Astrocyte (in vitro differentiated cells and primary cell): ENCODE measurements at regions not wholly inside any gene's neighbourhood (a gene's known extent, or its start where the extent isn't known, plus 50 kb on each side); places are given as distances from the start of the nearest gene placed in this dataset.

Source experiments
- DNase-seq: peaks from one replicate; pipeline ENCODE4 v3.0.0-alpha.2; 2010; ENCODE audit warnings: low read depth
- FAIRE-seq: peaks from 2 replicates; lab custom pipeline; 2011; peaks lifted over from hg19 to GRCh38; lab: Jason Lieb, UNC
- H2AFZ ChIP-seq: 2 replicates; pipeline ENCODE4 v1.6.0; 2012; ENCODE audit warnings: low read depth, low read length, inconsistent platforms
- H3K27ac ChIP-seq: 2 replicates; pipeline ENCODE4 v1.5.1; 2011; ENCODE audit warnings: low read depth, low read length, inconsistent platforms
- H3K27me3 ChIP-seq: 2 replicates; pipeline ENCODE4 v1.6.0; 2011; ENCODE audit warnings: low read length, inconsistent platforms; ENCODE audit not compliant: insufficient read depth
- H3K36me3 ChIP-seq: 2 replicates; pipeline ENCODE4 v1.5.1; 2011; ENCODE audit warnings: low read length, inconsistent platforms; ENCODE audit not compliant: insufficient read depth
- H3K4me1 ChIP-seq: 2 replicates; pipeline ENCODE4 v1.5.1; 2011; ENCODE audit warnings: low read length, inconsistent platforms; ENCODE audit not compliant: insufficient read depth
- H3K4me2 ChIP-seq: 2 replicates; pipeline ENCODE4 v1.6.0; 2012; ENCODE audit warnings: low read length, inconsistent platforms
- H3K4me3 ChIP-seq: 2 replicates; pipeline ENCODE4 v1.5.1; 2011; ENCODE audit warnings: low read depth, mild to moderate bottlenecking, low read length, inconsistent platforms; ENCODE audit not compliant: insufficient read depth
- H3K79me2 ChIP-seq: 2 replicates; pipeline ENCODE4 v1.6.0; 2012; ENCODE audit warnings: mild to moderate bottlenecking, low read length, inconsistent platforms; ENCODE audit not compliant: insufficient read depth
- H3K9ac ChIP-seq: 2 replicates; pipeline ENCODE4 v1.6.0; 2012; ENCODE audit warnings: mild to moderate bottlenecking, low read length, inconsistent platforms
- H3K9me3 ChIP-seq: 2 replicates; pipeline ENCODE4 v1.5.1; 2012; ENCODE audit warnings: low read depth, mild to moderate bottlenecking, low read length, inconsistent platforms; ENCODE audit not compliant: insufficient read depth
- H4K20me1 ChIP-seq: 2 replicates; pipeline ENCODE4 v1.6.0; 2012; ENCODE audit warnings: low read length, inconsistent platforms; ENCODE audit not compliant: insufficient read depth
- H3K27ac Mint-ChIP-seq: one replicate; pipeline ENCODE4 v1.8.0; 2021; ENCODE audit warnings: mild to moderate bottlenecking, mixed read lengths; ENCODE audit not compliant: unreplicated experiment
- H3K27me3 Mint-ChIP-seq: one replicate; pipeline ENCODE4 v1.8.0; 2021; ENCODE audit warnings: low read depth, mixed read lengths; ENCODE audit not compliant: unreplicated experiment
- H3K36me3 Mint-ChIP-seq: one replicate; pipeline ENCODE4 v1.8.0; 2021; ENCODE audit warnings: low read depth, mixed read lengths; ENCODE audit not compliant: unreplicated experiment
- H3K4me1 Mint-ChIP-seq: one replicate; pipeline ENCODE4 v1.8.0; 2021; ENCODE audit warnings: low read depth, mixed read lengths; ENCODE audit not compliant: unreplicated experiment
- H3K4me3 Mint-ChIP-seq: one replicate; pipeline ENCODE4 v1.8.0; 2021; ENCODE audit warnings: mild to moderate bottlenecking, moderate library complexity, mixed read lengths; ENCODE audit not compliant: unreplicated experiment
- H3K9me3 Mint-ChIP-seq: one replicate; pipeline ENCODE4 v1.8.0; 2021; ENCODE audit warnings: mild to moderate bottlenecking, mixed read lengths; ENCODE audit not compliant: unreplicated experiment
- CTCF ChIP-seq: IDR thresholded peaks from 2 replicates; pipeline ENCODE4 v1.5.1; 2011; ENCODE audit warnings: low read depth, mild to moderate bottlenecking, inconsistent platforms, low read length, moderate library complexity; ENCODE audit not compliant: insufficient read depth
- EZH2 ChIP-seq: IDR thresholded peaks from 2 replicates; pipeline ENCODE4 v1.6.1; 2012; ENCODE audit warnings: mild to moderate bottlenecking, low read length, inconsistent platforms; ENCODE audit not compliant: insufficient read depth

GRCh38 chr5:54861212-54861894 lies 124.0 kb downstream of the ESM1 start:
- Histone ChIP-seq H3K4me2 (peak overlapping the region; percentile 70), H3K36me3 (no peaks in the 10 kb centered on the region), H3K4me1 (peaks cover 17% of the 10 kb centered on the region), H3K9me3 (peaks cover 24% of the 10 kb centered on the region), H3K9ac (peak overlapping the region; percentile 30), H3K27me3 (no peaks in the 10 kb centered on the region), H3K27ac (peak overlapping the region; percentile 65), H2AFZ (no peak overlapping the region), H3K4me3 (peak overlapping the region; percentile 11), H4K20me1 (no peaks in the 10 kb centered on the region), H3K79me2 (no peaks in the 10 kb centered on the region)
- Mint-ChIP-seq H3K9me3 (peaks cover 23% of the 10 kb centered on the region), H3K4me1 (peaks cover 14% of the 10 kb centered on the region), H3K4me3 (no peak overlapping the region), H3K36me3 (peaks cover 5% of the 10 kb centered on the region), H3K27me3 (peaks cover 4% of the 10 kb centered on the region), H3K27ac (no peak overlapping the region)
- TF ChIP-seq EZH2 (no peak), CTCF (no peak)
- DNase-seq (peak; percentile 80), FAIRE-seq (no peak)

- Mint-ChIP-seq H3K9me3 (peaks cover 27% of the 10 kb centered on the region), H3K27ac (no peak overlapping the region), H3K36me3 (peaks cover 5% of the 10 kb centered on the region), H3K4me3 (no peak overlapping the region), H3K4me1 (peaks cover 14% of the 10 kb centered on the region), H3K27me3 (peaks cover 4% of the 10 kb centered on the region)
- no peaks in the 10 kb centered on the region for H3K27me3 ChIP-seq
- FAIRE-seq (peak; percentile 78), DNase-seq (no peak)
- H3K27ac ChIP-seq: no peak overlapping the region
- no peak overlapping the region for H2AFZ ChIP-seq
- H3K9me3 ChIP-seq: peaks cover 27% of the 10 kb centered on the region
- no peaks in the 10 kb centered on the region for H4K20me1 ChIP-seq
- H3K79me2 ChIP-seq: no peaks in the 10 kb centered on the region
- no peak overlapping the region for H3K4me2 ChIP-seq
- no peaks in the 10 kb centered on the region for H3K36me3 ChIP-seq
- H3K4me3 ChIP-seq: no peak overlapping the region
- no peak overlapping the region for H3K9ac ChIP-seq
- no peak for TF ChIP-seq CTCF
- no peak for TF ChIP-seq EZH2
- peaks cover 17% of the 10 kb centered on the region for H3K4me1 ChIP-seq
These were observed 125.1 kb downstream of the ESM1 start for GRCh38 chr5:54860321-54860720.

- TF ChIP-seq CTCF: no peak
- TF ChIP-seq EZH2: no peak
- Mint-ChIP-seq H3K4me3 (no peak overlapping the region), H3K27me3 (peaks cover 4% of the 10 kb centered on the region), H3K4me1 (peaks cover 14% of the 10 kb centered on the region), H3K27ac (no peak overlapping the region), H3K9me3 (peaks cover 27% of the 10 kb centered on the region), H3K36me3 (peaks cover 5% of the 10 kb centered on the region)
- H3K27me3 ChIP-seq: no peaks in the 10 kb centered on the region
- no peak overlapping the region for H3K4me3 ChIP-seq
- DNase-seq (no peak), FAIRE-seq (no peak)
- H3K36me3 ChIP-seq: no peaks in the 10 kb centered on the region
- H3K9ac ChIP-seq: no peak overlapping the region
- H2AFZ ChIP-seq: no peak overlapping the region
- no peaks in the 10 kb centered on the region for H3K79me2 ChIP-seq
- H3K9me3 ChIP-seq: peaks cover 27% of the 10 kb centered on the region
- H4K20me1 ChIP-seq: no peaks in the 10 kb centered on the region
- peaks cover 17% of the 10 kb centered on the region for H3K4me1 ChIP-seq
- no peak overlapping the region for H3K27ac ChIP-seq
- H3K4me2 ChIP-seq: no peak overlapping the region
These were observed 126.1 kb downstream of the ESM1 start for GRCh38 chr5:54859316-54859715.
